NCI-H146 treated with DMSO at 0.1 percent for 48 hours (cell line): ENCODE measurements at regions not wholly inside any gene's neighbourhood (a gene's known extent, or its start where the extent isn't known, plus 50 kb on each side); places are given as distances from the start of the nearest gene placed in this dataset.

Source experiments
- DNase-seq: peaks from one replicate; lab custom pipeline; 2025; ENCODE audit not compliant: unreplicated experiment; lab: John Stamatoyannopoulos, UW

GRCh38 chr2:163281717-163282116 is 443.1 kb upstream of the KCNH7 start:
- DNase-seq, result no peak

- no peak for DNase-seq
Measured at GRCh38 chr2:163269374-163270021, 430.9 kb upstream of the KCNH7 start.

GRCh38 chr2:163266772-163267171 is 428.2 kb upstream of the KCNH7 start:
- no peak for DNase-seq

GRCh38 chr2:163265562-163265961 is 427.0 kb upstream of the KCNH7 start:
- no peak for DNase-seq

- no peak for DNase-seq
Measured at GRCh38 chr2:163264341-163264740, 425.8 kb upstream of the KCNH7 start.

GRCh38 chr2:163259489-163259888 is 420.9 kb upstream of the KCNH7 start:
- DNase-seq, result no peak

- no peak for DNase-seq
Measured at GRCh38 chr2:163255086-163255485, 416.5 kb upstream of the KCNH7 start.

- no peak for DNase-seq
Measured at GRCh38 chr2:163253621-163254285, 415.2 kb upstream of the KCNH7 start.

- DNase-seq, result no peak
Measured at GRCh38 chr2:163252199-163252598, 413.6 kb upstream of the KCNH7 start.

- no peak for DNase-seq
Measured at GRCh38 chr2:163248376-163249253, 410.0 kb upstream of the KCNH7 start.

- no peak for DNase-seq
Measured at GRCh38 chr2:163247847-163248220, 409.3 kb upstream of the KCNH7 start.

- no peak for DNase-seq
Measured at GRCh38 chr2:163247156-163247846, 408.7 kb upstream of the KCNH7 start.

- no peak for DNase-seq
Measured at GRCh38 chr2:163246135-163246534, 407.6 kb upstream of the KCNH7 start.

GRCh38 chr2:163236553-163236952 is 398.0 kb upstream of the KCNH7 start:
- no peak for DNase-seq

GRCh38 chr2:163231666-163232065 is 393.1 kb upstream of the KCNH7 start:
- DNase-seq, result no peak

GRCh38 chr2:163213661-163214081 is 375.1 kb upstream of the KCNH7 start:
- no peak for DNase-seq

GRCh38 chr2:163210430-163210918 is 371.9 kb upstream of the KCNH7 start:
- no peak for DNase-seq

GRCh38 chr2:163207693-163208370 is 369.3 kb upstream of the KCNH7 start:
- DNase-seq, result no peak

- DNase-seq, result no peak
Measured at GRCh38 chr2:163205589-163206254, 367.2 kb upstream of the KCNH7 start.

GRCh38 chr2:163200741-163201140 is 362.2 kb upstream of the KCNH7 start:
- no peak for DNase-seq
